ENCODE measurements at regions not wholly inside any gene's neighbourhood (a gene's known extent, or its start where the extent isn't known, plus 50 kb on each side); places are given as distances from the start of the nearest gene placed in this dataset.
"Not testable (repeated sequence)": the region's sequence is repeated elsewhere in the genome, so short reads cannot be mapped to it uniquely, and the experiment has no call there.

DNA sequence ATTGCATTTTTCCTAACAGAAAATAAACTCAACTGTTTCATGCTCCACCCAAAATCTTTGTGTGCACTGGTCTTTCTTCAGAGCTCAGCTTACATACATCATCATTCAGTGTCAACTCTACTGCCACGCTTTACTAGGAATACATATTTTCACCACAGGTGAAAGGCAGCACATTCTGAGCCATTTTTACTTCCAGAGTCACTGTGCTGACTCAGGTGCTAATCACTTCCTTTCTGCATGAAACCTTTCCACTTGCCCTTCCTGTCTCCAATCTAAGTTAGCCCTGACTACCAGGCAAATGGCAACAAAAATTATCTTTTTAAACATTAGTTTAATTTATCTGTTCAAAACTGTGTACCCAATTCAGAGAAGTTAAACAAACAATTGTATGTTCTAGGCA, 1041.0 kb downstream of the PRIM2 start:
- not testable (repeated sequence) for DNase-seq (ENCODE audit: low spot score)

GRCh38 chr6:58365856-58366255, 1048.4 kb downstream of the PRIM2 start:
- DNase-seq (ENCODE audit: low spot score), result not testable (repeated sequence)

GRCh38 chr6:58406659-58407058, 1089.2 kb downstream of the PRIM2 start:
- DNase-seq (ENCODE audit: low spot score), result not testable (repeated sequence)

DNA sequence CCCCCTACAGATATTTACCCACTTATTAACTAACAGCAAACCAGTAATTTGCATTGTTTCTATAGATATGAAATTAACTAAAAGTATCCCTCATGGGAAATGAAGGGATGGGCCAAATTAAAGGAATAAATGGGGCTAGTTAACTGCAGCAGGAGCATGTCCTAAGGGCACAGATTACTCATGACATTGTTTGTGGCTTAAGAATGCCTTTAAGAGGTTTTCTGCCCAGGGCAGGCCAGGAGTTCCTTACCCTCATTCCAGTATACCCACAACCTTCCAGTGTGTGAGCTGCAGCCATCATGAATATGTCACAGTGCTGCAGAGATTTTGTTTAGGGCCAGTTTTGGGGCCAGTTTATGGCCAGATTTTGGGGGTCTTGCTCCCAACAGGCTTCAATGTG, 1101.9 kb downstream of the PRIM2 start:
- DNase-seq (ENCODE audit: low spot score), result no peak

Measured in pons (tissue), 1 donor.